Renal pelvis (tissue), 1 donor: ENCODE measurements at regions not wholly inside any gene's neighbourhood (a gene's known extent, or its start where the extent isn't known, plus 50 kb on each side); places are given as distances from the start of the nearest gene placed in this dataset.

Experiments
- DNase-seq: peaks from one replicate; pipeline ENCODE4 v3.0.0-alpha.2; 2013

DNA sequence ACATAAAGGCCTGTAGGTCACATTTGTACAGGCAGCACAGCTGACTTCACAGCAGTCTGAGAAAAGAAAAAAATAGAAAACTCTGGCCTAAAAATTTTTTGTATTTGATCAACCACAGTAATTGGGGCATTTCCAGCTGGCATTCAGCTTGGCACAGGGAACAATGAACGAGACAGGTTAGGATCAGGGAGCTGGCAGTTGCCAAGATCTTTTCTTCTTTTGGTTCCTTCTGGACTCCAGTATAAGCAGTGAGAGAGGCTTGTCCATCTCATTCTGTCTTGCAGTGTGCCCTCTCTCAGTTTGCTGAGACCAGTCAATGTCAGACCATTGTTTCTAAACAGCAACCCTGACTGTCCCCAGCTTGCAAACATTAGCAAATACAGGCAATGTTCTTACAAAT is 601.1 kb downstream of the TLR4 start:
- DNase-seq: no peak

GRCh38 chr9:118306801-118307200 is 602.6 kb downstream of the TLR4 start:
- DNase-seq: no peak

GRCh38 chr9:118313965-118314364 is 609.8 kb downstream of the TLR4 start:
- no peak for DNase-seq

DNA sequence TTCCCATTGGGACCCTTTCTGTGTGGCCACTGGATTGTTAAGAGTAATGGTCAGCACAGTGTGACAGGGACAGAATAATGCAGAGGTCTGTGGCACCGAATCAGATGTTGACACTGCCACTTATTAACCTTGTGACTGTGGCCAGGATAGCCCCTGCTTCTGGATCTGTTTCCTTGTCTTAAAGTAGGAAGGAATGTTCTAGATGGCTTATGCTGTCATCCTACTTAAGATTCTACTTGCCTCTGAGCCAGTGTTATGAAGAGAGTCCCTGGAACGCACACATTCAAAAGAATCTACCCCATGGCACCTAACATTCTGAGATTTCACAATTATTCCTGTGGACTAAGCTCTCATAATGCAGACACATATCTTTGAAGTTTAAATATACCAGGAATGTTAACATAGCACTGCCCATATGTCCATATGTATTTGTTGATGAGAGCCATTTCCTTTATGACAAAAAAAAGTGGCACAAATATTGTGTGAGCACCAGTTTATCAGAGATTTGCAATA is 612.7 kb downstream of the TLR4 start:
- no peak for DNase-seq

DNA sequence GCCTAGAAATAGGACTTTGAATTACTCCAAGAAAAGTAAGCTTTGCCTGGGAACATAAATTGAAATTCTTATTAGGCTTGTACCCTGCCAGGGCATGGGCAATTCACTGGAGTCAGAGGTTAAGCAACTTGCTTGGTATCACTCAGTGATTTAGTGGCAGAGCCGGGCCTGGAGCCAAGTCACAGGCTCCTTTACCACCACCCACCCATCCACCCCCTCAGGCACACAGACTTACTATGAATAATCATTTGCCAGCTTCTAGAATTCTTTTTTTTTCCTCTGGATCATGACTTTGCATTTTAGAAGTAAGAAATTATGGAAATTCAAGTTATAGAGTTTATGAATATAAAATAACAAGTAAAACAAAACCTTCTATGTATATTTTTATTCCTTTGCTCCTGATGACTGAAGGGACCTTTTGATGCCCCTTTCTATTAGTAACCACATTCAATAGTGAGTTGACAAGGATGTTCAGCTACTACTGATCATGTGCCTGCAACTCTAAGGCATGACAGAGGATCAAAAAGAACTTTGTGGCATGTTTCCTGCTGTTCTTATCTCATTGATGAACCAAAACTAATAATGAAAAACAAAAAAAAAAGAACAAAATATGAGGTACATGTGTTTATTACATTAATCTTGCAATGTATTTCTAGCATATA is 614.7 kb downstream of the TLR4 start:
- peak; percentile 17 for DNase-seq

- DNase-seq: no peak
Measured at GRCh38 chr9:118321788-118322187, 617.6 kb downstream of the TLR4 start.

DNA sequence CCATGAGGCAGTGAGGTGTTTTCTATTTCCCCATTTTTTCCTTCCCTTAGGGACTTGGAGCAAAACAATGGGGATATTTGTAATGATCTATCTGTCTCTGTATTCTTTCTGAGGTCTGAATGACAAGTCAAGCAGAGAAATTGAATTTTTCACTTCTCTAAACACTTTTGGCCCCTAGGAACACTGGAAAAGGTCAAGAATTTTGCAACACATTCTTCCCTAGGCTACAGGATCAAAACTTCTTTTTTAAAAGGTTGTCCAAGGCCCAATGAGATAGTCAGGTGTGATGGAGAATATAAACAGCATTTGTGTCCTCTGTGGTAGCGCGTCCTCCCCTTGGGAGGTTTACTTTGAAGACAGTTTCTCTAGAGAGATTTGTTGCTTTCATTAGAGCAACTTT is 620.5 kb downstream of the TLR4 start:
- no peak for DNase-seq

DNA sequence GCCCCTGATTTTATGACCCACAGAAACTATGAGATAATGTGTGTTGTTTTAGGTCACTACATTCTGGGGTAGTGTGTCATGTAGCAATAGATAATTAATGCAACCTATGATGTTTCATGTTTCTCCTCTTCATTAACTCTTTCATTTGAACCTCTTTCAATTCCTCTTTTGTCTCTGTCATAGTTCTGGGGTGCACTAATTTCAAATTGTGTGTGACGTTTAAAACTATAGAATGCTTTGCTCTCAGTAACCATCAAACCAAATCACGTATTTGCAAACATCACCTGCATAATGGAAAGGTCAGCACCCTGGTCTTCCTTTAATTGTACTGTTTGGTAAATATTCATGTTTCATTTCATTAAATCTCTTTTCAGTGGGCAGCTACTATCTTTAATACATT is 621.6 kb downstream of the TLR4 start:
- no peak for DNase-seq

DNA sequence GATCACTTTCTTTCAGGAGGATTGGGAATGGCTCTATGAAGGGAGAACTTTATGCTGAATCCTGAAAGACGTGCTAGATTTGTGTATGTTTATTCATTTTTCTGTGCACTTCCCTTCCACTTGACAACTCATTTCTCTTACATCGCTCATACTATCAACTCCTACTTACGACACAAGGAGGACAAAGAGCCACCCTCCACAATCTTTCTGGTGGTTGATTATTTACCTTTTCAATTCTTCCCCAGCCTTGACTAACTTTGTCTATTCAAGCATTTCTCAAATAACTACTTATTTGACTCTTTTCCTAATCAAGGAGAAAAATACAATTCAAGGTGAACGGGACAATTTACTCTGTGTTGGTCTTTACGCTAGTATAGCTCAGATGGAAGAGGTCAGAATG is 622.1 kb downstream of the TLR4 start:
- DNase-seq: no peak

GRCh38 chr9:118330191-118330986 is 626.2 kb downstream of the TLR4 start:
- DNase-seq: no peak

- no peak for DNase-seq
Measured at GRCh38 chr9:118331622-118332045, 627.4 kb downstream of the TLR4 start.

DNA sequence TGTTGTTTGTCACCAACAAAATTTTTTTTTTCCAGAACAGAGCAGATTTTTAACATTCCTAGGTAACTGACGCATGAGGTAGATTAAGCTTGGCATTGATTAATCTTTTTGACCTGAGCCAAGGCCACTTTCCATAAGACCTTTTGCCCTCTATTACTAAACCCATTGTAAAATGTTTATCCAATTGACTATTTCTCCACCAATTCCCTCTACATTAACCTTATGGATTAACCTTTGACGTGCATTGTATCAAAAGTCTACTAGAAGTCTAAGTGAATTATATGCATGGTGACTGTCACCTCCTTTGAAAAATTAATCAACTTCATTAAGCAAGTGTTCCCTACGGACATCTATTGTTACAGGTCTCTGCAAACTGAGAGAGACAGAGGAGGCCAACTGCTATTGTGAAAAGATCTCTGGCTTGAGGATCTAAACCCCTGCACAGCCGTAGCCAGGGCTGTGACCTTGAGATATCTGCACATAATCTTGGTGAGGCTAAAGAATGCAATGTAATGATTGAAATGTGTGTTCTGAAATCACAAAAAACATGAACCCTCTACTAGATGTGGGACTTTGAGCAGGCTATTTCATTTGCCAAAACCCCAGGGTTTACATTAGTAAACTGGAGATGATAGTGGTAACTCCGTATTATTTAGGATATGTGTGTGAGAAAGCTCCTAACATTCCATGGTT is 632.2 kb downstream of the TLR4 start:
- no peak for DNase-seq

- no peak for DNase-seq
Measured at GRCh38 chr9:118336943-118337330, 632.7 kb downstream of the TLR4 start.

- no peak for DNase-seq
Measured at GRCh38 chr9:118360036-118360435, 655.8 kb downstream of the TLR4 start.

- DNase-seq: no peak
Measured at GRCh38 chr9:118362123-118362522, 657.9 kb downstream of the TLR4 start.

GRCh38 chr9:118362596-118362995 is 658.4 kb downstream of the TLR4 start:
- DNase-seq: no peak

DNA sequence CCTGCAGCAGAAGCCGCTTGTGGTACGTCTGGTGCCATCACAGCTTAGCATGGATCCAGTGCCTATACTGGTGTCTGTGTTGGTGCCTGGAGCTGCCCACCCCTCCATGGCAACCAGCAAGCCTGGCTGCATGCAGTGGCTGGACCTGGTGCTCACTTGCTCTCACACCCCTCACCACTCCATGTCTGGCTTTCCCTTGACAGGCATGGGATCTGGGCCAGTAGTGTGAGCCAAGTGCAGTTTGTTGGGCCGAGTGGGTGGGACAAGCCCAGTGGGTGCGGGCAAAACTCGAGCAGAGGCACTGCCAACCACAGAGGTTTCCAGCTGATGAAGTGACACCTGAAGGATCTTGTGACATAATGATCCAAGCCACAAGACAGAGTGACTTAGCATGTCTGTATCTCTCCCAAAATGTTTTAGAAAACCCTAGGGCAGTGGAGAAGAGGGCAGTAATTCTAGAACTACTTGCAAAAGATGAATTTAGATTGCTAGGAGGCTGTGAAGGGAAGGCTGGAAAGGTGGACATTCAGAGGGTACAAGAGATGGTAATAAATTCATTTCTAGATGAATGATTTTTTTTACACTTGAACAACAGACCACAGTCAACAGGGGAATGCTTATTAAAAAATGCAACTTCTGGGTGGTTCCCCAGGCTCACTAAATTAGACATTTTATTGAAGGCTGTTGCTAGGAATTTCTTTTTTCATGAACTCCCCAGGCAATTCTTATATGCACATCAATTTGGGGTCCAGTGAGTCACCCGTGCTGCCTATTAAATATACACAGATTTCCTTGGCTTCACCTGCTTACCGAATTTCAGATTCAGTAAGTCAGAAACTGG is 660.3 kb downstream of the TLR4 start:
- DNase-seq: no peak

- DNase-seq: no peak
Measured at GRCh38 chr9:118366228-118366627, 662.0 kb downstream of the TLR4 start.

GRCh38 chr9:118367383-118367782 is 663.2 kb downstream of the TLR4 start:
- no peak for DNase-seq

- no peak for DNase-seq
Measured at GRCh38 chr9:118384531-118385100, 680.4 kb downstream of the TLR4 start.

GRCh38 chr9:118395415-118395814 is 691.2 kb downstream of the TLR4 start:
- DNase-seq: no peak

DNA sequence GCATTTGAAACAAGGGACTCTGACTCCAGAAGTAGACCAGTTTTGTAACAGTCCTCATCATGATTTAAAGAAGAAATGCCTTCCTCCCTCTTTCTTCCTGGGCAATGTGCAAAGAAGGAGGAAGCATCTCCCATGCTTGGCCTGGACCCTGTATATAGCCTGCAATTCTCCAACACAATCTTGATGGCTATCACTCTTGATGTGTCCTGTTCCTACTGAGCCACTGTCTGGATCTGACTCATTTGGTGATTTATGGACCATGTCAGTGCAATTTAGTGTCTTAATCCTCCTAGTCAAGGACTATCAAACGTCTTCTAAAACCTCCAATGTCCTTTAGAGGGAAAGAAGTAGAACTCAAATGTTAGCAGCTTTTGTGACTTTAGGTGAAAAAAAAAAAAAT is 697.3 kb downstream of the TLR4 start:
- no peak for DNase-seq
